Urinary bladder (tissue), 3 donors: ENCODE measurements at regions not wholly inside any gene's neighbourhood (a gene's known extent, or its start where the extent isn't known, plus 50 kb on each side); places are given as distances from the start of the nearest gene placed in this dataset.

Experiments
- DNase-seq: peaks from one replicate; pipeline ENCODE4 v3.0.0-alpha.2; 2015; ENCODE audit errors: extremely low spot score
- H3K27ac ChIP-seq: one replicate; pipeline ENCODE4 v1.5.1; 2013; ENCODE audit warnings: low read depth, mild to moderate bottlenecking, moderate library complexity
- H3K36me3 ChIP-seq: one replicate; pipeline ENCODE4 v1.6.1; 2013; ENCODE audit warnings: mild to moderate bottlenecking, moderate library complexity; ENCODE audit not compliant: insufficient read depth
- H3K4me1 ChIP-seq: one replicate; pipeline ENCODE4 v1.6.1; 2013; ENCODE audit warnings: mild to moderate bottlenecking, moderate library complexity; ENCODE audit not compliant: insufficient read depth
- H3K4me3 ChIP-seq: one replicate; pipeline ENCODE4 v1.5.1; 2013; ENCODE audit warnings: low read depth, low read length
- WGBS: extraction: QIAGEN DNeasy Blood & Tissue Kit; methylation state at CpG from one replicate; pipeline ENCODE4 v1.1.7; 2013; 5-methylcytosine and 5-hydroxymethylcytosine counted together
- donor health status: healthy with polysubstance abuse.
- donor health status: healthy.

DNA sequence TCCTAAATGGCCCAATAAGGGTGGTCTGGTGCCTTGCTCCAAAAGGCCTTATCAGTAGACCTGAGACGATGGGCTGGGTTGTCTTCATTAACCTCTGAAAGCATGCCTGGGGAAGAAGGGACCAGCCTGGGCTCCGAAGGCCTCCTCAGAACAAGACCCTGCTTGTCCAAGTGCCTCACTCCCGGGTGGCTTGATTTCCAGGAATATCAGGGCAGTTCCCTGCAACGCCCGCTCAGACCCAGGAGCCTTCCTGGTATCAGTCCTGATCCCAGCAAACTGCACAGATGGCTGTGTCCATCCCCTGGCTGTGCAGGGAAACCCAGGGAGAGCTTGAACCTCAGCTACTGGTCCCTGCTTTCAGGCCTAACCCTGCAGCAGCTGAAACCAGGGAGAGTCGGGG lies 49.9 kb upstream of the CUX1 start:
- WGBS = 71% methylated on average over 6 of the region's 6 CpGs
- H3K4me1 ChIP-seq = no peaks in the 10 kb centered on the region
- H3K4me3 ChIP-seq = no peak overlapping the region
- DNase-seq = no peak
- H3K36me3 ChIP-seq = no peaks in the 10 kb centered on the region
- no peak overlapping the region for H3K27ac ChIP-seq
